Ovary (tissue), 7 donors: ENCODE measurements at regions not wholly inside any gene's neighbourhood (a gene's known extent, or its start where the extent isn't known, plus 50 kb on each side); places are given as distances from the start of the nearest gene placed in this dataset.

ENCODE experiments used
- DNase-seq, 5 donors: peaks; one replicate each; pipeline ENCODE4 v3.0.0-alpha.2; 2019 to 2020
- H3K27ac ChIP-seq, 2 donors: fragments of 200-600 bp; one replicate each; pipeline versions ENCODE4 v1.5.1 to v1.8.0; 2019 to 2022
- H3K27me3 ChIP-seq: fragments of 200-600 bp; one replicate; pipeline ENCODE4 v1.8.0; 2022
- H3K36me3 ChIP-seq: fragments of 200-600 bp; sonication (generic); one replicate; pipeline ENCODE4 v1.5.1; 2019
- H3K4me1 ChIP-seq: one replicate; pipeline ENCODE4 v1.8.1; 2013; ENCODE audit warnings: mild to moderate bottlenecking, moderate library complexity; ENCODE audit not compliant: insufficient read depth
- H3K4me3 ChIP-seq: fragments of 200-600 bp; sonication (generic); one replicate; pipeline ENCODE4 v1.5.1; 2017
- H3K9me3 ChIP-seq, 2 donors: fragments of 200-600 bp in 1 of 2; sonication (generic) in 1 of 2; one replicate each; pipeline versions ENCODE4 v1.5.1 to v1.8.1; 2013 to 2019; ENCODE audit warnings: mild to moderate bottlenecking in 1 of 2, moderate library complexity in 1 of 2
- EP300 ChIP-seq: sonication (generic); formaldehyde crosslinking; IDR thresholded peaks from one replicate; pipeline ENCODE4 v1.6.1; 2017; ENCODE audit warnings: antibody characterized with exemption
- POLR2A ChIP-seq: fragments of 450-650 bp; IDR thresholded peaks from one replicate; pipeline ENCODE4 v1.6.1; 2017; ENCODE audit warnings: antibody characterized with exemption, mild to moderate bottlenecking, moderate library complexity
- WGBS, 3 donors: extraction: QIAGEN DNeasy Blood & Tissue Kit in 1 of 3; methylation state at CpG; one replicate each; pipeline versions ENCODE4 v1.1.5 to v1.1.7; 2013 to 2017; 5-methylcytosine and 5-hydroxymethylcytosine counted together
- intact Hi-C, 4 donors: fragments of 100-400 bp; cut with DNase I; formaldehyde crosslinking; loops; one replicate each; pipeline versions ENCODE4 v1.11.0 to v1.15.1; 2022 to 2023
- TF ChIP-seq, protein P1 (sequence below), 3 donors: fragments of 450-650 bp in 2 of 3; fragments of 200-600 bp in 1 of 3; IDR thresholded peaks; one replicate each; pipeline versions ENCODE4 v1.5.1 to v1.8.0; 2016 to 2022; ENCODE audit warnings: antibody characterized with exemption in 3 of 3, mild to moderate bottlenecking in 1 of 3
- donor health status: DM: no; HTN: no; CAD: no; lungs with moderate emphysema.
- donor health status: DM: no; HTN: no; CAD: no.
- donor health status: Bipolar disorder and iron deficiency.
- donor health status: DM: no; HTN: no; CAD: no.
- donor health status: DM: yes; HTN: yes; CAD: no.

DNA sequence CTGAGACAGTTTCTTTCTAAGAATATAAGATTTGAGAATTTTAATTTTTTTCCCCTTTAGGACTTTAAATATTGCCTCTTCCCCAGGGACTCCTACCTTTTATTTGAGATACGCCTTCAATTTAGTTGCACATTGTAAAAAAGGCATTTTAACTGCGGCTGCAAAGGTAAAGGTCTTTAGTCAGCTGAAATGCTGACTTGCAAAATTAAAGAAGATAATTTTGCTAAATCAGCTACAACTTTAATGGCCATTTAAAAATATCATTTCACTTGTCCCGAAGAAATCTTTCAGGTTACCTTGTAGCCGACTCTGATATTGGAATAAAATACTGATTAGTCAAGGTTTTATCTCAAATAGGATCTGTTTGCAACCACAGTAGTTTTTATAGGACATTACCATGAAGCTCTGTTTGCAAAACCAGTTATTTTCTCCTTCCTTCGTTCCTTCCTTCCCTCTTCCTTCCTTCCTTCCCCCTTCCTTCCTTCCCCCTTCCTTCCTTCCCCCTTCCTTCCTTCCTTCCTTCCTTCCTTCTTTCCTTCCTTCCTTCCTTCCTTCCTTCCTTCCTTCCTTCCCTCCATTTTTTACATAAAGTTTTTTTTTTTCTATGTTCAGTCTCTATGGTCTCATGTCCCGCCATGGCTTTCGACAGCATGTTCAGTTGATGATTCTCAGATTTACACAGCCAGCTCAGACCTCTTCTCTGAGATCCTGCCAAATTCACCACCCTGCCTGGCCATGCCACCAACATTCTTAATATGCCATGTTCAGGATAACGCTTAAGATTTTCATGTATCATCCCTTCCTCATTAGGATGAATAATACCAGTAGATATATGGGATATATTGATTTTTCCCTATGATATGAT, 405.4 kb upstream of the PRKX start:
- no peak overlapping the region for H3K27ac ChIP-seq
- no peak for DNase-seq
- 84 to 91% (median 86%) methylated on average over 8 of the region's 8 CpGs for WGBS, 3 donors
- no peaks in the 10 kb centered on the region for H3K4me1 ChIP-seq
- H3K9me3 ChIP-seq = no peaks in the 10 kb centered on the region
- H3K36me3 ChIP-seq = no peaks in the 10 kb centered on the region
- intact Hi-C loops = no loop called here
- H3K4me3 ChIP-seq = no peak overlapping the region
- TF ChIP-seq POLR2A (no peak), EP300 (no peak)
- TF ChIP-seq, protein P1, sequence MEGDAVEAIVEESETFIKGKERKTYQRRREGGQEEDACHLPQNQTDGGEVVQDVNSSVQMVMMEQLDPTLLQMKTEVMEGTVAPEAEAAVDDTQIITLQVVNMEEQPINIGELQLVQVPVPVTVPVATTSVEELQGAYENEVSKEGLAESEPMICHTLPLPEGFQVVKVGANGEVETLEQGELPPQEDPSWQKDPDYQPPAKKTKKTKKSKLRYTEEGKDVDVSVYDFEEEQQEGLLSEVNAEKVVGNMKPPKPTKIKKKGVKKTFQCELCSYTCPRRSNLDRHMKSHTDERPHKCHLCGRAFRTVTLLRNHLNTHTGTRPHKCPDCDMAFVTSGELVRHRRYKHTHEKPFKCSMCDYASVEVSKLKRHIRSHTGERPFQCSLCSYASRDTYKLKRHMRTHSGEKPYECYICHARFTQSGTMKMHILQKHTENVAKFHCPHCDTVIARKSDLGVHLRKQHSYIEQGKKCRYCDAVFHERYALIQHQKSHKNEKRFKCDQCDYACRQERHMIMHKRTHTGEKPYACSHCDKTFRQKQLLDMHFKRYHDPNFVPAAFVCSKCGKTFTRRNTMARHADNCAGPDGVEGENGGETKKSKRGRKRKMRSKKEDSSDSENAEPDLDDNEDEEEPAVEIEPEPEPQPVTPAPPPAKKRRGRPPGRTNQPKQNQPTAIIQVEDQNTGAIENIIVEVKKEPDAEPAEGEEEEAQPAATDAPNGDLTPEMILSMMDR (IDR thresholded peaks at IDR 0.05) = no peak
- H3K27me3 ChIP-seq = no peaks in the 10 kb centered on the region

DNA sequence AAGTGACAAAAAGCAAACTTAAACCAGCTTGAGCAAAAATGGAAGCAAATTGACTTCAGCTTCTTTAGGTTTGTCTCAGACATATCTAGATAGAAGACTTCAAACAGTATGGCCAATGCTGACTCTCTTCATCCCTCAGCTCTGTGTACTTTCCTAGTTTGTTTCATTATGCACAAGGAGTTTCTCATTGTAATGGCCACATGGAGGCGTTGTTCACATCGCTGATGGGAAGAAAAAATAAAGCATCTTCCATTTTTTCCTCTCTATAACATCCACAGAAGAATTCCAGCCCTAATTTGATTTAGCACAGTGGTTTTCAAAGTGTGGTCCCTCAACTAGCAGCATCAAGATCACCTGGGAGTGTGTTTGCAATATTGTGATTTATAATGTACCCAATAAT, 397.5 kb upstream of the PRKX start:
- Histone ChIP-seq H3K4me1 (no peaks in the 10 kb centered on the region), H3K4me3 (no peak overlapping the region), H3K27ac (no peak overlapping the region), H3K27me3 (no peaks in the 10 kb centered on the region), H3K36me3 (no peaks in the 10 kb centered on the region), H3K9me3 (no peaks in the 10 kb centered on the region)
- no peak for DNase-seq
- WGBS, 3 donors = 5 to 8% (median 8%) methylated on average over 2 of the region's 2 CpGs
- TF ChIP-seq EP300 (no peak), POLR2A (no peak)
- TF ChIP-seq, protein P1 (IDR thresholded peaks at IDR 0.05) = no peak
- intact Hi-C loops = no loop called here

DNA sequence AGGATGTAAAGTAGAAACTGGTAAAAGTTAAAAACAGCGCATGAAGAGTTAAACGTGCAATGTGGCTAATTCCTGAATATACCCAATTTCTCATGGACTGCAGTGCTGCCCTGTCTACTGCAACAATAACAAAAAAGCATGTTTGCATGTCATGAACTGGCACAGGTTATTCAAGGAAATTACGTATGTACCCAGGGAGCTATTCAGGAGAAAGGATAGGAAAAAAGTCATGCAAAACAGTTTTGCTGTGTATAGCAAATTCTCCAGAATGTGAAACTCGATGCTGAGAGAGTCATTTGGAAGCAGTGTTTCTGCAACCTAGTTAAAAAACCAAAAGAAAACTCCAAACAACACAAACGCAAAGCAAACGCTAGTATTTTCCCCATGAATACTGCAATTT, 381.5 kb upstream of the PRKX start:
- no peak for DNase-seq
- Histone ChIP-seq H3K9me3 (no peaks in the 10 kb centered on the region), H3K36me3 (no peaks in the 10 kb centered on the region), H3K27ac (no peak overlapping the region), H3K4me3 (no peak overlapping the region), H3K4me1 (no peaks in the 10 kb centered on the region), H3K27me3 (no peaks in the 10 kb centered on the region)
- TF ChIP-seq EP300 (no peak), POLR2A (no peak)
- TF ChIP-seq, protein P1 (IDR thresholded peaks at IDR 0.05) = no peak
- WGBS, 3 donors = 36 to 42% (median 37%) methylated on average over 6 of the region's 6 CpGs
- intact Hi-C loops = no loop called here

DNA sequence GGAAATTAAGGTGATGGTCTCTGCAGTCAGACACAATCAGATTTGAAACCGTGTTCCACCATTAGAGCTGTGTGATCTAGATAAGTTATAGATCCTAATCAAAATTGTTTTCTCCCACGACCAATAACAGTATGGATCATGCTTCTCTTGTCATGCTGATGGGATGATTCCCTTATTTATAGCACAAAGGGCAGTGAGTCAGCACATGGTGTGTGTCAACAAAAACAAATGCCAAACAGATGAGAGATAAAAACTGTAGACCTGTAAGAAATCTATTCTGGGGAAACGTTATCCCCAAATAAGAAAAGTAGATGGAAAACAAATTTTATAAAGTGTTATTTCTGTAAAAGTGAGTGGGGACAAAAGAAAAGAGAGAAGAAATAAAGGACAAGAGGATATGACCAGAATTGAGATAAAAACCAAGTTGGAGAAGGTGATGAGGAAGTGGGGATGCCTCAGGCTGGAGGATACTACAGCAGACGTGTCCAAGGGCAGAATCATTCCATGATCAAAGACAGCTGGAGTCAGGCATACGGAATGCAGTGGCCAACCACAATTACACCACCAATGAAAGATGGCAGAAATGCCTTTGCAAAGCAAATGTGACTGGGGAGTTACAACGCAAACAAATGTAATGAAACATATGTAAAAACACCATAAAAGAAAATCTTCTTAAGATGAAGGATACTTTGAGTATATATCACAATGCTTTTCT, 377.8 kb upstream of the PRKX start:
- WGBS, 3 donors = 32 to 43% (median 33%) methylated on average over 6 of the region's 6 CpGs
- Histone ChIP-seq H3K27ac (no peak overlapping the region), H3K9me3 (no peaks in the 10 kb centered on the region), H3K4me1 (no peaks in the 10 kb centered on the region), H3K36me3 (no peaks in the 10 kb centered on the region), H3K4me3 (no peak overlapping the region), H3K27me3 (no peaks in the 10 kb centered on the region)
- no peak for DNase-seq
- intact Hi-C loops = no loop called here
- TF ChIP-seq POLR2A (no peak), EP300 (no peak)
- TF ChIP-seq, protein P1 (IDR thresholded peaks at IDR 0.05) = no peak
